Ishikawa (cell line): ENCODE measurements at regions not wholly inside any gene's neighbourhood (a gene's known extent, or its start where the extent isn't known, plus 50 kb on each side); places are given as distances from the start of the nearest gene placed in this dataset.

Source experiments
- CEBPB ChIP-seq: IDR thresholded peaks from 2 replicates; pipeline ENCODE4 v1.6.1; 2012
- CREB1 ChIP-seq: IDR thresholded peaks from 2 replicates; pipeline ENCODE4 v1.6.1; 2012; ENCODE audit warnings: low read depth
- EGR1 ChIP-seq: IDR thresholded peaks from 2 replicates; pipeline ENCODE4 v1.6.1; 2012
- EP300 ChIP-seq: IDR thresholded peaks from 2 replicates; pipeline ENCODE4 v1.6.1; 2012; ENCODE audit warnings: borderline replicate concordance
- FOXM1 ChIP-seq: IDR thresholded peaks from 2 replicates; pipeline ENCODE4 v1.6.1; 2012; ENCODE audit warnings: low read depth, borderline replicate concordance
- MAX ChIP-seq: IDR thresholded peaks from 2 replicates; pipeline ENCODE4 v1.6.1; 2012
- NFIC ChIP-seq: IDR thresholded peaks from 2 replicates; pipeline ENCODE4 v1.6.1; 2012
- RAD21 ChIP-seq: IDR thresholded peaks from 2 replicates; pipeline ENCODE4 v1.6.1; 2012; ENCODE audit warnings: low read depth
- REST ChIP-seq: IDR thresholded peaks from 2 replicates; pipeline ENCODE4 v1.6.1; 2012; ENCODE audit warnings: low read depth, mild to moderate bottlenecking
- TAF1 ChIP-seq: IDR thresholded peaks from 2 replicates; pipeline ENCODE4 v1.6.1; 2012; ENCODE audit warnings: low read depth, mild to moderate bottlenecking
- TCF12 ChIP-seq: IDR thresholded peaks from 2 replicates; pipeline ENCODE4 v1.6.1; 2012; ENCODE audit warnings: low read depth
- TEAD4 ChIP-seq: IDR thresholded peaks from 2 replicates; pipeline ENCODE4 v1.6.1; 2012
- YY1 ChIP-seq: IDR thresholded peaks from 2 replicates; pipeline ENCODE4 v1.6.1; 2012; ENCODE audit warnings: low read depth
- ZBTB7A ChIP-seq: IDR thresholded peaks from 2 replicates; pipeline ENCODE4 v1.6.1; 2012; ENCODE audit warnings: low read depth
- TF ChIP-seq, protein P1 (sequence below): IDR thresholded peaks from 2 replicates; pipeline ENCODE4 v1.6.1; 2012

GRCh38 chr6:43970913-43971775 lies 156.1 kb downstream of the MRPL14 start:
- TF ChIP-seq, protein P1, sequence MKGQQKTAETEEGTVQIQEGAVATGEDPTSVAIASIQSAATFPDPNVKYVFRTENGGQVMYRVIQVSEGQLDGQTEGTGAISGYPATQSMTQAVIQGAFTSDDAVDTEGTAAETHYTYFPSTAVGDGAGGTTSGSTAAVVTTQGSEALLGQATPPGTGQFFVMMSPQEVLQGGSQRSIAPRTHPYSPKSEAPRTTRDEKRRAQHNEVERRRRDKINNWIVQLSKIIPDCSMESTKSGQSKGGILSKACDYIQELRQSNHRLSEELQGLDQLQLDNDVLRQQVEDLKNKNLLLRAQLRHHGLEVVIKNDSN = no peak
- no peak for TF ChIP-seq CREB1
- TF ChIP-seq TAF1 = no peak
- no peak for TF ChIP-seq CEBPB
- TF ChIP-seq YY1 = no peak
- no peak for TF ChIP-seq EP300
- no peak for TF ChIP-seq RAD21
- TF ChIP-seq FOXM1 = no peak
- no peak for TF ChIP-seq TCF12
- no peak for TF ChIP-seq TEAD4
- no peak for TF ChIP-seq NFIC
- TF ChIP-seq REST = no peak
- no peak for TF ChIP-seq ZBTB7A
- TF ChIP-seq MAX = no peak
- no peak for TF ChIP-seq EGR1

DNA sequence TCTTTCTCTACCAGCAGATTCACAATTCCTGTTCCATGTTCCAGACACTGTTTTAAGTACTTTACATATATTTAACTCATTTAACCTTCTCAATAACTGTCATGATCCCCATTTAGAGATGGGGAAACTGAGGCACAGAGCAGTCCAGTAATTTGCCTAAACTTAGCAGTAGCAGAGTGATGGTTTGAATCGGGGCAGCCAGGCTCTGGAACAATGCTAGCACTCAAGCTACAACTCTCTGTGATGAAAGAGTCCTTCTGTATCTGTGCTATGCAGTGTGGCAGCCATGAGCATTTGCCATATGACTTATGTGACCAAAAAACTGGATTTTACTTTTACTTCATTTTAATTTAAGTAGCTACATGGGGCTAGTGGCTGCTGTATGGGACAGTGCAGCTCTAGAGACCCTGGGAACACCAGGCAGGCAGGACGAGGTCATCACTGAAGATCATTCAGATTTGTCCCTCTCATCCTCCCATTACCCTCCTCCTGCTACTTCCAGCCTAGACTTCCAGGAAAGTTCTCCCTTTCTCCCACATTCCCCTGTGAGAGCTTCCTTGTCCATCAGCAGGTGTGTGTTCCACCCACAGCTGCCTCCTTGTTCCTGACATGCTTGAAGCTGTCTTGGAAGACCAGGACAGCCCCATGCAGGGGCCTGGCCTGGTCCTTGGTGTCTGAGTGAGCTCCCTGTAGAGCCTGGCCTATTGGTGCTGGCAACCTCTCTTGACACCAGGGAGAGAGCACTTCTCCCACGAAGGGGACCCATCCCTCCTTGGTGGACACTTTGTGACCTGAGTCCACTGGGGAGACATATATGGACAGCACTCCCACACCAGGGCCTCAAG lies 157.0 kb downstream of the MRPL14 start:
- TF ChIP-seq EGR1 (no peak), TCF12 (no peak), RAD21 (no peak)

DNA sequence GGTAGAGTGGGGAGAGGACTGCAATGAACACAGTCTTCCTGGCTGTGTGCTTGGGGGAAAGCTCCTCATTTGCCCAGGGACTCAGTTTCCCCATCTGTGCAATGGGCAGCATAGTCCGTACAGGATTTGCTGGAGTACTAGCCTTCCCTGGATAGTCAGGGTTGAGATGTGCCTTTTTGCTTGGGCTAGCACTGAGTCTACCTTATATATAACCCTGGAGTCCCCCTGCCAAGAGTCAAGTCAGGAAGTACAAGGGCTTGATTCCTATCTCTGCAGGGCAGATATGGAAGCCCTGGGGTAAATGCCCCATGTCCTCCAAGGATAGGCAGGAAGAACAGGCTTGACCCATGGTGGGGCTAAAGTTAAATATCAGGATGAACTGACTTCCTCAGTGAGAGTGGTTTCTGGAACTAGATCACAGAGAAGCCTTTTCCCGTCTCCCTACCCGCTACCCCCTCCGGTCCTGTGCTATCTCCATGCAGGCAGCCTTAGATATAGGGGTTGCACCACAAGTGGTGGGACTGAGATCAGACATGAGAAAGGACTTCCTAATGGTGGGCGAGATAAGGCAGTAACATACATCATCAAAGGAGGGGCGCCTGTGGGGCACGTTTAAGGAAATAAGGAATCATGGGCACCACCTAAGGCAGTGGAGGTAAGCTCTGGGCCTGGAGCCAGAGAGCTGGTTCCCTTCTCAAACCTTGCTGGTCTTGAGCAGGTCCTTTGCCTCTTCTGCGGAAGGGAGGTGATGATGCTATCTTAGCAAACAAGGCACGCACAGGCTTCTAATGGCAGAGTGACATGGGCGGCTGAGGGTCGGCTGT lies 157.9 kb downstream of the MRPL14 start:
- no peak for TF ChIP-seq MAX
- no peak for TF ChIP-seq ZBTB7A
- no peak for TF ChIP-seq FOXM1
- no peak for TF ChIP-seq TAF1

- TF ChIP-seq TAF1 = no peak
- TF ChIP-seq YY1 = no peak
- TF ChIP-seq TCF12 = no peak
- no peak for TF ChIP-seq RAD21
- no peak for TF ChIP-seq ZBTB7A
- TF ChIP-seq MAX = no peak
- TF ChIP-seq, protein P1 = no peak
- TF ChIP-seq FOXM1 = no peak
- no peak for TF ChIP-seq EGR1
- TF ChIP-seq NFIC = no peak
- TF ChIP-seq REST = no peak
- TF ChIP-seq CREB1 = no peak
- no peak for TF ChIP-seq CEBPB
- no peak for TF ChIP-seq EP300
- no peak for TF ChIP-seq TEAD4
Observed at GRCh38 chr6:43968110-43968965, 158.9 kb downstream of the MRPL14 start.
